CD14-positive monocyte (primary cell): ENCODE measurements at regions not wholly inside any gene's neighbourhood (a gene's known extent, or its start where the extent isn't known, plus 50 kb on each side); places are given as distances from the start of the nearest gene placed in this dataset.

Source experiments
- DNase-seq, 3 donors: peaks; one replicate each; pipeline ENCODE4 v3.0.0-alpha.2; 2011 to 2022
- H2AFZ ChIP-seq: 2 replicates; pipeline ENCODE4 v1.6.0; 2012; ENCODE audit warnings: mild to moderate bottlenecking, low read depth, low read length, inconsistent platforms; ENCODE audit not compliant: insufficient read depth, poor library complexity, severe bottlenecking
- H3K27ac ChIP-seq, 2 donors: 1 replicate in 1 of 2; 2 replicates in 1 of 2; pipeline ENCODE4 v1.5.1; 2012 to 2013; ENCODE audit warnings: low read length in 2 of 2, control low read depth in 1 of 2, inconsistent platforms in 1 of 2, low read depth in 1 of 2, mild to moderate bottlenecking in 1 of 2
- H3K27me3 ChIP-seq, 2 donors: one replicate each; pipeline versions ENCODE4 v1.6.0 to v1.6.1; 2011 to 2013; ENCODE audit warnings: low read length in 2 of 2; ENCODE audit not compliant: control insufficient read depth in 2 of 2, insufficient read depth in 2 of 2
- H3K36me3 ChIP-seq, 2 donors: replicated peaks in 1 of 2; 1 replicate in 1 of 2; 2 replicates in 1 of 2; pipeline versions ENCODE4 v1.5.1 to v1.6.1; 2012 to 2013; ENCODE audit warnings: low read length in 2 of 2, control low read depth in 1 of 2, inconsistent platforms in 1 of 2, mild to moderate bottlenecking in 1 of 2; ENCODE audit not compliant: insufficient read depth in 2 of 2, control insufficient read depth in 1 of 2
- H3K4me1 ChIP-seq, 2 donors: 1 replicate in 1 of 2; 2 replicates in 1 of 2; pipeline versions ENCODE4 v1.5.1 to v1.6.1; 2012 to 2013; ENCODE audit warnings: low read length in 2 of 2, control low read depth in 1 of 2, inconsistent platforms in 1 of 2, mild to moderate bottlenecking in 1 of 2, moderate library complexity in 1 of 2; ENCODE audit not compliant: insufficient read depth in 2 of 2, control insufficient read depth in 1 of 2
- H3K4me2 ChIP-seq: replicated peaks from 2 replicates; pipeline ENCODE3; 2012; ENCODE audit warnings: low read length, moderate library complexity, mild to moderate bottlenecking; ENCODE audit not compliant: poor library complexity, severe bottlenecking; ENCODE audit errors: extremely low read depth
- H3K4me3 ChIP-seq, 3 experiments: fragments of 200-600 bp in 1 of 3; sonication (generic) in 1 of 3; replicated peaks in 1 of 3; 1 replicate in 2 of 3; 2 replicates in 1 of 3; pipeline ENCODE4 v1.5.1; 2011 to 2013; ENCODE audit warnings: low read length in 3 of 3, mild to moderate bottlenecking in 3 of 3, control low read depth in 2 of 3, low read depth in 2 of 3, inconsistent platforms in 1 of 3, moderate library complexity in 1 of 3
- H3K79me2 ChIP-seq: 2 replicates; pipeline ENCODE4 v1.6.0; 2012; ENCODE audit warnings: mild to moderate bottlenecking, control low read depth, inconsistent platforms, low read length, moderate library complexity; ENCODE audit not compliant: insufficient read depth
- H3K9ac ChIP-seq: 2 replicates; pipeline ENCODE4 v1.6.0; 2017; ENCODE audit warnings: low read length, mild to moderate bottlenecking; ENCODE audit not compliant: insufficient read depth, poor library complexity, severe bottlenecking
- H3K9me3 ChIP-seq, 2 donors: replicated peaks in 1 of 2; 1 replicate in 1 of 2; 2 replicates in 1 of 2; pipeline versions ENCODE4 v1.5.1 to v1.6.1; 2012 to 2013; ENCODE audit warnings: low read length in 2 of 2, control low read depth in 1 of 2; ENCODE audit not compliant: control insufficient read depth in 1 of 2, insufficient read depth in 1 of 2
- H4K20me1 ChIP-seq: 2 replicates; pipeline ENCODE4 v1.6.0; 2012; ENCODE audit warnings: mild to moderate bottlenecking, low read length, control low read depth, moderate library complexity; ENCODE audit not compliant: insufficient read depth
- H3K27ac Mint-ChIP-seq, 7 donors: one replicate each; pipeline ENCODE4 v1.8.0; 2020; ENCODE audit warnings: mild to moderate bottlenecking in 7 of 7, mixed read lengths in 7 of 7, moderate library complexity in 6 of 7, inconsistent platforms in 2 of 7
- H3K27me3 Mint-ChIP-seq, 3 donors: one replicate each; pipeline ENCODE4 v1.8.0; 2021 to 2022; ENCODE audit warnings: low read depth in 3 of 3, mild to moderate bottlenecking in 3 of 3, mixed read lengths in 3 of 3, moderate library complexity in 3 of 3, inconsistent platforms in 1 of 3
- H3K36me3 Mint-ChIP-seq, 2 donors: one replicate each; pipeline ENCODE4 v1.8.0; 2020; ENCODE audit warnings: mixed read lengths in 2 of 2, inconsistent platforms in 1 of 2, mild to moderate bottlenecking in 1 of 2
- H3K4me1 Mint-ChIP-seq: one replicate; pipeline ENCODE4 v1.8.0; 2020; ENCODE audit warnings: mild to moderate bottlenecking, mixed read lengths
- H3K4me3 Mint-ChIP-seq, 2 donors: one replicate each; pipeline ENCODE4 v1.8.0; 2020; ENCODE audit warnings: mild to moderate bottlenecking in 2 of 2, mixed read lengths in 2 of 2, moderate library complexity in 1 of 2
- H3K9me3 Mint-ChIP-seq, 7 donors: one replicate each; pipeline ENCODE4 v1.8.0; 2020 to 2022; ENCODE audit warnings: mixed read lengths in 7 of 7, mild to moderate bottlenecking in 6 of 7, moderate library complexity in 6 of 7, inconsistent platforms in 2 of 7
- WGBS: methylation state at CpG from one replicate; pipeline ENCODE4 v1.1.5; 2013; ENCODE audit warnings: missing lambda C conversion rate; ENCODE audit not compliant: insufficient coverage; 5-methylcytosine and 5-hydroxymethylcytosine counted together
- intact Hi-C, 2 donors: fragments of 100-400 bp; cut with micrococcal nuclease; formaldehyde crosslinking; loops; one replicate each; pipeline versions ENCODE4 v1.15.0 to v1.15.1; 2023
- TF ChIP-seq, protein P1 (sequence below): fragments of 200-600 bp; IDR thresholded peaks from one replicate; pipeline ENCODE4 v1.8.0; 2022; ENCODE audit warnings: antibody characterized with exemption, mild to moderate bottlenecking

DNA sequence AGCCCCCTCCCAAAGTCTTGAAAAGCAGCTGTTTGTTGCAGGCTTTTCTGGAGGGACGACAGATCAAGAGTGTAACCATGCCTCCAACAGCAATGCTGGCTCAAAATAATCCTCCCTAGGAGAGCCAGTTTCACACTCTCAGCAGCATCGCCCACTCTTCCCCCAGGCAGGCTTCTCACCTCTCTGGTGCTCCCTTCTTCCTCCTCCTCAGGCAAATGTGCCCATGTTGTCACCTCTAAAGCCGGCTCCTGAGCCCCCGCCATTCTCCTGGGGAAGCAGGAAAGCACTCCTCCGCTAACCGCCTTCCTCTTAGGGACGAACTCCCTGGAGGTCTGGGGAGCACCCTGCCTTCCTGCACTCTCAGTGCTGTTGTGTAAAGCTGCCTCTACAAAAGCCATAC lies 98.9 kb upstream of the SGCG start:
- Mint-ChIP-seq H3K4me1 (no peaks in the 10 kb centered on the region), H3K27ac (no peak overlapping the region), H3K4me3 (no peak overlapping the region), H3K27me3 (peaks cover 0 to 5% (median under 1%) of the 10 kb centered on the region in 3 donors), H3K36me3 (no peaks in the 10 kb centered on the region), H3K9me3 (peaks cover 0 to 21% (median 7%) of the 10 kb centered on the region in 7 donors)
- H3K9me3 ChIP-seq, result peaks cover 0 to 4% of the 10 kb centered on the region in 2 donors
- WGBS, result 72% methylated on average over 7 of the region's 7 CpGs
- no peaks in the 10 kb centered on the region for H3K79me2 ChIP-seq
- intact Hi-C loops, result no loop called here
- H3K27me3 ChIP-seq, result no peaks in the 10 kb centered on the region
- no peak for DNase-seq
- H4K20me1 ChIP-seq, result no peaks in the 10 kb centered on the region
- no peaks in the 10 kb centered on the region for H3K36me3 ChIP-seq
- no peak overlapping the region for H3K4me2 ChIP-seq
- no peaks in the 10 kb centered on the region for H3K4me1 ChIP-seq
- no peak overlapping the region for H2AFZ ChIP-seq
- no peak overlapping the region for H3K4me3 ChIP-seq
- H3K9ac ChIP-seq, result no peak overlapping the region
- H3K27ac ChIP-seq, result no peak overlapping the region
- TF ChIP-seq, protein P1, sequence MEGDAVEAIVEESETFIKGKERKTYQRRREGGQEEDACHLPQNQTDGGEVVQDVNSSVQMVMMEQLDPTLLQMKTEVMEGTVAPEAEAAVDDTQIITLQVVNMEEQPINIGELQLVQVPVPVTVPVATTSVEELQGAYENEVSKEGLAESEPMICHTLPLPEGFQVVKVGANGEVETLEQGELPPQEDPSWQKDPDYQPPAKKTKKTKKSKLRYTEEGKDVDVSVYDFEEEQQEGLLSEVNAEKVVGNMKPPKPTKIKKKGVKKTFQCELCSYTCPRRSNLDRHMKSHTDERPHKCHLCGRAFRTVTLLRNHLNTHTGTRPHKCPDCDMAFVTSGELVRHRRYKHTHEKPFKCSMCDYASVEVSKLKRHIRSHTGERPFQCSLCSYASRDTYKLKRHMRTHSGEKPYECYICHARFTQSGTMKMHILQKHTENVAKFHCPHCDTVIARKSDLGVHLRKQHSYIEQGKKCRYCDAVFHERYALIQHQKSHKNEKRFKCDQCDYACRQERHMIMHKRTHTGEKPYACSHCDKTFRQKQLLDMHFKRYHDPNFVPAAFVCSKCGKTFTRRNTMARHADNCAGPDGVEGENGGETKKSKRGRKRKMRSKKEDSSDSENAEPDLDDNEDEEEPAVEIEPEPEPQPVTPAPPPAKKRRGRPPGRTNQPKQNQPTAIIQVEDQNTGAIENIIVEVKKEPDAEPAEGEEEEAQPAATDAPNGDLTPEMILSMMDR, result no peak

DNA sequence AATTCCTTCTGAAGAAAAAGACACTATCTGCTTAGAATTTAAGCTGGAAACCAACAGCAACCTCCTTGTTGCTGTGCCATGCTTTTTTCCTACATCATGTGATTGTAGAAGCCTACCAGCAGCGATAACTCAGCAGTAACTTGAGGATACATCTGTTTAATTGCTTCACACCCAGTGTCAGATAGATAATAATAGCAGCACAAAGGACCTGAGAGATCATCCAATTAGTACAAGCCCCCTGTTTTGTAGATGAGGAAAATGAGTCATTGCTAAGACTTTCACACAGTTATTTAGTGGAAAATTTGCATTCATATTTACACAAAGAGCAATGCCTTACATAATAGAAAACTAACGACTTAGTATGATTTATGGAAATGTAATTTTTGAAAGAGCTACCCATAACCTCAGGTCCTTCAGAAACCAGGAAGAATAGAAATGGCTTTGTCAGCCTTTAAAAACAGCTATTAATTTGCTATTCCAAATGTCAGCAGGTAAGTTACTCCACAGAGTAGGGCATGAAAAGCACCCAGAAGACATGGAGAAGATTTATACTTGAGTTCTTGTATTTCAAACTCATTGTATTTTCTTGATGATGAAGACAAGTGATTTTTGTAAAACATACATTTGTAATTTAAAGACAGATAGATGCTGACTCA lies 93.7 kb upstream of the SGCG start:
- Mint-ChIP-seq H3K27ac (no peak overlapping the region), H3K27me3 (peaks cover 0 to 5% (median 0%) of the 10 kb centered on the region in 3 donors), H3K9me3 (peaks cover 0 to 12% (median 4%) of the 10 kb centered on the region in 7 donors), H3K4me3 (no peak overlapping the region), H3K4me1 (no peaks in the 10 kb centered on the region), H3K36me3 (no peaks in the 10 kb centered on the region)
- Histone ChIP-seq H3K9me3 (no peaks in the 10 kb centered on the region), H3K4me2 (no peak overlapping the region), H4K20me1 (no peaks in the 10 kb centered on the region), H3K4me3 (no peak overlapping the region), H3K36me3 (no peaks in the 10 kb centered on the region), H3K27ac (no peak overlapping the region), H3K27me3 (no peaks in the 10 kb centered on the region), H2AFZ (no peak overlapping the region), H3K9ac (no peak overlapping the region), H3K4me1 (no peaks in the 10 kb centered on the region), H3K79me2 (no peaks in the 10 kb centered on the region)
- TF ChIP-seq, protein P1, result no peak
- no peak for DNase-seq
- intact Hi-C loops, result no loop called here
- no CpG with 5 or more reads among the region's 2 CpGs for WGBS
